ENCODE measurements at regions not wholly inside any gene's neighbourhood (a gene's known extent, or its start where the extent isn't known, plus 50 kb on each side); places are given as distances from the start of the nearest gene placed in this dataset.
A peak's percentile ranks its signal among the peaks of the same experiment; 100 is the strongest.
"Not testable (repeated sequence)": the region's sequence is repeated elsewhere in the genome, so short reads cannot be mapped to it uniquely, and the experiment has no call there.

- intact Hi-C loops (cut with DNase I) = no loop called here
- no peak for DNase-seq
These were observed 85.7 kb upstream of the SLC45A1 start for GRCh38 chr1:8232036-8232757.

- no peak for DNase-seq
- intact Hi-C loops (cut with DNase I) = no loop called here
These were observed 87.7 kb upstream of the SLC45A1 start for GRCh38 chr1:8230292-8230621.

GRCh38 chr1:8228253-8228652 is 89.7 kb upstream of the SLC45A1 start:
- intact Hi-C loops (cut with DNase I) = no loop called here
- no peak for DNase-seq

GRCh38 chr1:8227674-8228073 is 90.2 kb upstream of the SLC45A1 start:
- intact Hi-C loops (cut with DNase I); DNase-seq: not testable (repeated sequence)

GRCh38 chr1:8226747-8227146 is 91.2 kb upstream of the SLC45A1 start:
- intact Hi-C loops (cut with DNase I) = no loop called here
- DNase-seq = no peak

GRCh38 chr1:8226024-8226423 is 91.9 kb upstream of the SLC45A1 start:
- DNase-seq; intact Hi-C loops (cut with DNase I): not testable (repeated sequence)

GRCh38 chr1:8223526-8223925 is 94.4 kb upstream of the SLC45A1 start:
- no peak for DNase-seq
- intact Hi-C loops (cut with DNase I) = no loop called here

- intact Hi-C loops (cut with DNase I) = no loop called here
- no peak for DNase-seq
These were observed 95.1 kb upstream of the SLC45A1 start for GRCh38 chr1:8222789-8223188.

- intact Hi-C loops (cut with DNase I) = no loop called here
- no peak for DNase-seq
These were observed 98.4 kb upstream of the SLC45A1 start for GRCh38 chr1:8219530-8219929.

- intact Hi-C loops (cut with DNase I) = no loop called here
- peak in 1 of 42 donors; percentile 20 for DNase-seq
These were observed 99.4 kb upstream of the SLC45A1 start for GRCh38 chr1:8218351-8219092.

- intact Hi-C loops (cut with DNase I) = no loop called here
- no peak for DNase-seq
These were observed 100.1 kb upstream of the SLC45A1 start for GRCh38 chr1:8217809-8218208.

- intact Hi-C loops (cut with DNase I) = no loop called here
- peak in 24 of 42 donors; percentile 2 to 49 (median 22) for DNase-seq
These were observed 100.8 kb upstream of the SLC45A1 start for GRCh38 chr1:8217011-8217711.

GRCh38 chr1:8216005-8216404 is 101.9 kb upstream of the SLC45A1 start:
- DNase-seq = no peak
- intact Hi-C loops (cut with DNase I) = no loop called here

GRCh38 chr1:8214501-8215173 is 103.3 kb upstream of the SLC45A1 start:
- DNase-seq = no peak
- intact Hi-C loops (cut with DNase I) = no loop called here

- intact Hi-C loops (cut with DNase I) = no loop called here
- no peak for DNase-seq
These were observed 104.2 kb upstream of the SLC45A1 start for GRCh38 chr1:8213676-8214075.

- intact Hi-C loops (cut with DNase I) = no loop called here
These were observed 104.8 kb upstream of the SLC45A1 start for GRCh38 chr1:8213136-8213535.

GRCh38 chr1:8212580-8213031 is 105.3 kb upstream of the SLC45A1 start:
- no peak for DNase-seq
- intact Hi-C loops (cut with DNase I) = no loop called here

More at GRCh38 chr1:8213136-8213535, 104.8 kb upstream of the SLC45A1 start:
- DNase-seq = no peak

GRCh38 chr1:8211883-8212579 is 105.9 kb upstream of the SLC45A1 start:
- DNase-seq = peak in 6 of 42 donors; percentile 17 to 42 (median 26)
- intact Hi-C loops (cut with DNase I) = no loop called here
